ENCODE measurements at regions not wholly inside any gene's neighbourhood (a gene's known extent, or its start where the extent isn't known, plus 50 kb on each side); places are given as distances from the start of the nearest gene placed in this dataset.

DNA sequence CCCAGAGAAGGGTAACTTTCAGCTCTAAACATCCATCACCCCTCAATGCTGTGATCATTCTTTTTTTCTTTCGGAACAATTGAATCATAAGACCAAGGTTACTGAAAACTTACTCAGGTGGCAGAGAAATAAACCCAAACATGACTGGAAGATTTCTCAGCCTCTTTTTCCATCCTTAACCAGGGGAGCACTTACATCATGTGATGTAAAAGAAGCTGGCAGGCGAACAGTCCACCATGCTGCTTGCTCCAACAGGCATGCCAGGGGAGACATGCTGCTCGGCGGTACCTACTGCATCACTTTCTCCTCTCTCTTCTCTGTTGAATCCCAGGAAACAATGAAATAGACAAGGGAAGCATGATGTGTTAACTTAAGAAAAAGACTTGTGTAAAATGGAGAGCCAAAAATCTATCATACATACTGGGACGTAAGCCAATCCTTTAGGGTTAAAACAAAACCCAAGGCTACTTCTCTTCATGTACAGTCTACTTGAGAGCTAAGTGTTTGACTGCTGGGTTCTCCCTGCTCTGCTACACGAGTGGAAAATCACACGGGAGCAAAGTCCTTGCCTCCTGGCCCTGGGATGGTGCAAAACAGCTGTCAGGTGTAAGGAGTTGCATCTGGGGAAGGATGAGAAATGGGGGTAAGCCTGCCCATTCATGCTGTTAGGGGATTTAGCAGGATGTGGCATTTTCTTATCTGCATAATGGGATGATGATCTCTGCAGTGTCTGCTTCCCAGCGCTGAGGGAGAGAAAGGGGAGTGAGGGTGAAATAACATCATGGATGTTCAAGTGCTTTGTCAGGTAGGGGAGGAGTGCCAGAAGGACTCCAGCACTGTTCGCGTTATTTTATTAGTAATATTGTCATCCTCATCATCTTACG lies 64.3 kb upstream of the ZNF438 start:
- no peaks in the 10 kb centered on the region for H3K4me1 ChIP-seq
- H3K27me3 ChIP-seq: no peaks in the 10 kb centered on the region
- no peak for DNase-seq
- TF ChIP-seq CTCF (IDR thresholded peaks at IDR 0.05; ENCODE audit: low read depth, low read length): no peak
- H3K9me3 ChIP-seq: no peaks in the 10 kb centered on the region
- no peaks in the 10 kb centered on the region for H3K36me3 ChIP-seq
- no peak overlapping the region for H3K4me3 ChIP-seq (ENCODE audit: low read depth, low read length)

GRCh38 chr10:31098046-31098445 lies 66.4 kb upstream of the ZNF438 start:
- H3K4me3 ChIP-seq (ENCODE audit: low read depth, low read length): no peak overlapping the region
- no peak for TF ChIP-seq CTCF (IDR thresholded peaks at IDR 0.05; ENCODE audit: low read depth, low read length)
- H3K27me3 ChIP-seq: no peaks in the 10 kb centered on the region
- H3K36me3 ChIP-seq: no peaks in the 10 kb centered on the region
- H3K4me1 ChIP-seq: no peaks in the 10 kb centered on the region
- DNase-seq: no peak
- no peaks in the 10 kb centered on the region for H3K9me3 ChIP-seq

DNA sequence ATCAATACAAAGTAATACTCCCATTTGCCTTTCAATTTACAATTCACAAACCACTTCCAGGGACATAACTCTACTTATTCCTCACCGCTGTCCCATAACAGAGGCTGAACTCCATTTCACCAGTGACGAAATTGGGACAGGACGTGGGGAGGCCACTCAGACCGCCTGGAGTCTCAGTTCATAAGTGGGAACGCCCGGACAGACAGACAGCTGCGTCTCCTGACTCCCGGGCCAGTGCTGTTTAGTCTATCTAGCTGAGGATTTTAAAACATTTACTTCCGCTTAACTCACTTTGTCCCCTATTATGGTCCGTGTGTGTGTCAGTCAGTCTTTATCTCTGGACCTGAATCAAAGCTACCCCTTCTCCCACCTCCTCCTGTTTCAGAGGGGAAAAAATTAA lies 67.4 kb upstream of the ZNF438 start:
- Histone ChIP-seq H3K4me1 (no peaks in the 10 kb centered on the region), H3K9me3 (no peaks in the 10 kb centered on the region), H3K27me3 (no peaks in the 10 kb centered on the region), H3K4me3 (ENCODE audit: low read depth, low read length) (no peak overlapping the region), H3K36me3 (no peaks in the 10 kb centered on the region)
- DNase-seq: no peak
- TF ChIP-seq CTCF (IDR thresholded peaks at IDR 0.05; ENCODE audit: low read depth, low read length): no peak

GRCh38 chr10:31099664-31100063 lies 68.0 kb upstream of the ZNF438 start:
- no peaks in the 10 kb centered on the region for H3K4me1 ChIP-seq
- H3K9me3 ChIP-seq: no peaks in the 10 kb centered on the region
- TF ChIP-seq CTCF (IDR thresholded peaks at IDR 0.05; ENCODE audit: low read depth, low read length): no peak
- no peak for DNase-seq
- no peak overlapping the region for H3K4me3 ChIP-seq (ENCODE audit: low read depth, low read length)
- H3K27me3 ChIP-seq: no peaks in the 10 kb centered on the region
- H3K36me3 ChIP-seq: no peaks in the 10 kb centered on the region

DNA sequence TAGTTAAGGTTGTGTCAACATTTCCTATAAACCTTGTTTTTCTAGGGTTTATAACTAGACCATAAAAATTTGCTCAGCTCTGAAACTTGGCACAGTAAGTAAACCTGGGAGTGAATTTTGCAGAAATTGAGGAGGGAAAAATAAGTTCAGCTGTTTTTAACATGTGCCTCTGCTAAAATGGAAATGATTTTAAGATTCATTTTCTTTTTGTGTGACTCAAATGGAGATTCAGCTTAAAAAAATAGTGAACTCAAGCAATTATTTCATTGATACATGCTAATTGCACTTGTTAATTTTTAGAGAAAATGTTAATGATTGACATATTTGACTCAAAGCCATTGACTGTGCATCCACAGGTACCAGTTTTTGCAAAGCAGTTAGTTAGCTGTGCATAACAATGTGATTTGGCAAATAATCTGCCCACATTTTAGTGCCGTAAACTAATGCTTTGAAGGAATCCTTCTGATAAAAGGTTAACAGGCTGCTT lies 68.5 kb upstream of the ZNF438 start:
- Histone ChIP-seq H3K9me3 (no peaks in the 10 kb centered on the region), H3K4me1 (no peaks in the 10 kb centered on the region), H3K27me3 (no peaks in the 10 kb centered on the region), H3K4me3 (ENCODE audit: low read depth, low read length) (no peak overlapping the region), H3K36me3 (no peaks in the 10 kb centered on the region)
- DNase-seq: no peak
- TF ChIP-seq CTCF (IDR thresholded peaks at IDR 0.05; ENCODE audit: low read depth, low read length): no peak

DNA sequence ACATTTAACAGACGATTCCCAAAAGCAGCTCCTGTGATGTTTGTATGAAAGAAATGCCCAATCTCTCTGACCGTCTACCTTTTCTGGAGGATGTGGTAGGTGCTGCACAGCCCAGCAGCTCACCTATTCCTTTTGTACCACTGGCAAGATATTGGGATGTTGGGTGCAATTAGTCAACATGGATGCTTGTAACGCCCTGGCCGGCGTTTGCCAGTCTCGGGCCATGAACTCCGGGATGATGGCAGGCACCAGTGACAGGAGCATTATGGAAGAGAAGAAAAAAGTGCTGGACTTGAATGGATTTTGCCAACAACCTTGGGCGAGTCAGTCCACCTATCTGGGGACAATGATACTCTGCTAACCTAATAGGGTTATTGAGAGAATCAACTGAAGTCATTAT lies 69.0 kb upstream of the ZNF438 start:
- no peak for TF ChIP-seq CTCF (IDR thresholded peaks at IDR 0.05; ENCODE audit: low read depth, low read length)
- no peak overlapping the region for H3K4me3 ChIP-seq (ENCODE audit: low read depth, low read length)
- no peak for DNase-seq
- H3K9me3 ChIP-seq: no peaks in the 10 kb centered on the region
- H3K27me3 ChIP-seq: no peaks in the 10 kb centered on the region
- H3K36me3 ChIP-seq: no peaks in the 10 kb centered on the region
- H3K4me1 ChIP-seq: no peaks in the 10 kb centered on the region
